BE2C (cell line): ENCODE measurements at regions not wholly inside any gene's neighbourhood (a gene's known extent, or its start where the extent isn't known, plus 50 kb on each side); places are given as distances from the start of the nearest gene placed in this dataset.

Experiments used
- DNase-seq: peaks from one replicate; pipeline ENCODE4 v3.0.0-alpha.2; 2020
- H3K27me3 ChIP-seq: fragments of 250-450 bp; sonication (Bioruptor Pico); 2 replicates; pipeline ENCODE4 v1.5.1; 2020; ENCODE audit warnings: mild to moderate bottlenecking
- H3K36me3 ChIP-seq: fragments of 250-450 bp; sonication (Bioruptor Pico); 2 replicates; pipeline ENCODE4 v1.5.1; 2020; ENCODE audit warnings: mild to moderate bottlenecking
- H3K4me1 ChIP-seq: fragments of 250-450 bp; sonication (Bioruptor Pico); 2 replicates; pipeline ENCODE4 v1.5.1; 2020
- H3K4me3 ChIP-seq: 2 replicates; pipeline ENCODE4 v1.5.1; 2011; ENCODE audit warnings: low read depth, low read length
- H3K9me3 ChIP-seq: fragments of 250-450 bp; sonication (Bioruptor Pico); 2 replicates; pipeline ENCODE4 v1.5.1; 2020
- CTCF ChIP-seq: IDR thresholded peaks from 2 replicates; pipeline ENCODE4 v1.5.1; 2012; ENCODE audit warnings: mild to moderate bottlenecking, low read depth, low read length

- Histone ChIP-seq H3K9me3 (no peaks in the 10 kb centered on the region), H3K4me3 (no peak overlapping the region), H3K27me3 (no peaks in the 10 kb centered on the region), H3K36me3 (no peaks in the 10 kb centered on the region), H3K4me1 (no peaks in the 10 kb centered on the region)
- TF ChIP-seq CTCF, result no peak
- no peak for DNase-seq
Observed at GRCh38 chr12:86744547-86745212, 488.5 kb upstream of the MGAT4C start.

- no peak for TF ChIP-seq CTCF
- no peak overlapping the region for H3K4me3 ChIP-seq
- no peaks in the 10 kb centered on the region for H3K36me3 ChIP-seq
- no peak for DNase-seq
- H3K4me1 ChIP-seq, result no peaks in the 10 kb centered on the region
- H3K9me3 ChIP-seq, result no peaks in the 10 kb centered on the region
- no peaks in the 10 kb centered on the region for H3K27me3 ChIP-seq
Observed at GRCh38 chr12:86743875-86744536, 487.8 kb upstream of the MGAT4C start.

- Histone ChIP-seq H3K4me1 (no peaks in the 10 kb centered on the region), H3K9me3 (no peaks in the 10 kb centered on the region), H3K36me3 (no peaks in the 10 kb centered on the region), H3K27me3 (no peaks in the 10 kb centered on the region), H3K4me3 (no peak overlapping the region)
- no peak for DNase-seq
- TF ChIP-seq CTCF, result no peak
Observed at GRCh38 chr12:86741531-86741930, 485.3 kb upstream of the MGAT4C start.

GRCh38 chr12:86735851-86736250, 479.7 kb upstream of the MGAT4C start:
- no peak for TF ChIP-seq CTCF
- Histone ChIP-seq H3K4me3 (no peak overlapping the region), H3K4me1 (no peaks in the 10 kb centered on the region), H3K9me3 (no peaks in the 10 kb centered on the region), H3K36me3 (no peaks in the 10 kb centered on the region), H3K27me3 (no peaks in the 10 kb centered on the region)
- DNase-seq, result no peak

GRCh38 chr12:86735072-86735471, 478.9 kb upstream of the MGAT4C start:
- no peak for TF ChIP-seq CTCF
- Histone ChIP-seq H3K4me3 (no peak overlapping the region), H3K9me3 (no peaks in the 10 kb centered on the region), H3K27me3 (no peaks in the 10 kb centered on the region), H3K4me1 (no peaks in the 10 kb centered on the region), H3K36me3 (no peaks in the 10 kb centered on the region)
- DNase-seq, result no peak

- TF ChIP-seq CTCF, result no peak
- H3K4me1 ChIP-seq, result no peaks in the 10 kb centered on the region
- H3K9me3 ChIP-seq, result no peaks in the 10 kb centered on the region
- H3K27me3 ChIP-seq, result no peaks in the 10 kb centered on the region
- no peak for DNase-seq
- no peak overlapping the region for H3K4me3 ChIP-seq
- H3K36me3 ChIP-seq, result no peaks in the 10 kb centered on the region
Observed at GRCh38 chr12:86730233-86730632, 474.0 kb upstream of the MGAT4C start.
